ENCODE measurements at regions not wholly inside any gene's neighbourhood (a gene's known extent, or its start where the extent isn't known, plus 50 kb on each side); places are given as distances from the start of the nearest gene placed in this dataset.

DNA sequence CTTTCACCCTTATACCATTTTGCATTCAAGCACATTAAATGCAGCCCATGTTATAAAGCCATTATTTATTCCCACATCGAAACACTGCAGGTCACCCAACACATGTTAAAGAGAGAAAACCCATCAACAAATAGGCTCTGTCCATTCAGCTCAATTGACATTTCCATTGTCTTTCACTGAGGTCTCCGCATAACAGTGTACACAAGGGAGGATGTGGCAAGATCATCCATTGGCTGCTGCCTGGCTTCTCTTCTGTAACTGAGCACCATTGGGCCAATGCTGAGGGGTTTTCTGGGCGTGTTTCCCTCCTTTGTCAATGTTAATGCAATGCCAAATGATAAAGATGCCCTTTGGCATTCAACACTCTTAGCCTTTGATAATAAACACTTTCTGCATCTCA, 278.1 kb upstream of the SP4 start:
- TF ChIP-seq, protein P1, sequence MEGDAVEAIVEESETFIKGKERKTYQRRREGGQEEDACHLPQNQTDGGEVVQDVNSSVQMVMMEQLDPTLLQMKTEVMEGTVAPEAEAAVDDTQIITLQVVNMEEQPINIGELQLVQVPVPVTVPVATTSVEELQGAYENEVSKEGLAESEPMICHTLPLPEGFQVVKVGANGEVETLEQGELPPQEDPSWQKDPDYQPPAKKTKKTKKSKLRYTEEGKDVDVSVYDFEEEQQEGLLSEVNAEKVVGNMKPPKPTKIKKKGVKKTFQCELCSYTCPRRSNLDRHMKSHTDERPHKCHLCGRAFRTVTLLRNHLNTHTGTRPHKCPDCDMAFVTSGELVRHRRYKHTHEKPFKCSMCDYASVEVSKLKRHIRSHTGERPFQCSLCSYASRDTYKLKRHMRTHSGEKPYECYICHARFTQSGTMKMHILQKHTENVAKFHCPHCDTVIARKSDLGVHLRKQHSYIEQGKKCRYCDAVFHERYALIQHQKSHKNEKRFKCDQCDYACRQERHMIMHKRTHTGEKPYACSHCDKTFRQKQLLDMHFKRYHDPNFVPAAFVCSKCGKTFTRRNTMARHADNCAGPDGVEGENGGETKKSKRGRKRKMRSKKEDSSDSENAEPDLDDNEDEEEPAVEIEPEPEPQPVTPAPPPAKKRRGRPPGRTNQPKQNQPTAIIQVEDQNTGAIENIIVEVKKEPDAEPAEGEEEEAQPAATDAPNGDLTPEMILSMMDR (IDR thresholded peaks at IDR 0.05) = no peak
- no peak for TF ChIP-seq POLR2A (IDR thresholded peaks at IDR 0.05)
- DNase-seq = no peak
- Histone ChIP-seq H3K9me3 (no peaks in the 10 kb centered on the region), H3K4me1 (no peaks in the 10 kb centered on the region), H3K4me3 (no peak overlapping the region), H3K27me3 (no peaks in the 10 kb centered on the region), H3K36me3 (replicated peaks in 1 of 2; ENCODE audit: insufficient read depth in 1 of 2, low read depth in 2 of 2) (no peaks in the 10 kb centered on the region), H3K27ac (no peak overlapping the region)
- no peak for ATAC-seq
- intact Hi-C loops (cut with DNase I) = no loop called here
- 65 to 74% methylated on average over 3 of the region's 3 CpGs for WGBS, 2 donors

DNA sequence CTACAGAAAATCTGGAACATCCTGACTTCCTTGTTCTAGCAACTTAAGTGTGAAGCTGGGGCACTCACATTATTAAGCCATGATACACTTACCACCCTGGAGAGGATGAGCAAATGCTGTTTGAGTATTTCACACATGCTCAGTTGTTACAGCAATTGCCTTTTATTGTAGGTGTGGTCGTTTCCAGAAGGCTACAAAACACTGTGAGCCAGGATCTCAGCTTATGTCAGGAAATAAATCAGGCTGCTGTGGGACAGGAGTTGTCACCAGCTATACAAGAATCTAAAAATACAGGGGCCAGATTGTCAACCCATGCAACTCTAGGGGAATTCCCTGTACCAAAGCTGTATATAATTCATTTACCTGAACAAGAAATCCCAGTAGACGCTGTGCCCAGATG, 273.3 kb upstream of the SP4 start:
- 60 to 62% methylated on average over 2 of the region's 2 CpGs for WGBS, 2 donors
- Histone ChIP-seq H3K9me3 (no peaks in the 10 kb centered on the region), H3K4me1 (no peaks in the 10 kb centered on the region), H3K27me3 (no peaks in the 10 kb centered on the region), H3K36me3 (replicated peaks in 1 of 2; ENCODE audit: insufficient read depth in 1 of 2, low read depth in 2 of 2) (no peaks in the 10 kb centered on the region), H3K4me3 (no peak overlapping the region), H3K27ac (no peak overlapping the region)
- DNase-seq (no peak), ATAC-seq (no peak)
- intact Hi-C loops (cut with DNase I) = no loop called here
- TF ChIP-seq POLR2A (IDR thresholded peaks at IDR 0.05) = no peak
- TF ChIP-seq, protein P1 (IDR thresholded peaks at IDR 0.05) = no peak

DNA sequence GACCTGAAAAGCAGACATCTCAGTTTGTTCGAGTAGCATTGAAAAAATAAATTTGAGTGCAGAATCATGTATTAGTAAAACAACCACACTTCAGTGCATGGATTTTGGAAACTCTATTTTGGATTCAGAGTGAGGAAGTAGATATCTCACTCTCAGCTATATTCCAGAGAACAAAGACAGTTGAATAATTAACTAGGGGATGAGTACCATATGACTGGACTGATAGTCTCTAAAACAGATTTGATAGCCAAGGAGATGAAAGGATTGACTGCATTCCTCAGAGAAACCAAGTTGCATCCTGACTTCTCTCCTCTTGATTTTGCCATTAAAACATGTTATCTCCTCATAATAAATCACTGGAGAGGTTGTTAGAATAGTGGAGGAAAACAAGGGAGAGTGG, 268.4 kb upstream of the SP4 start:
- H3K4me3 ChIP-seq = no peak overlapping the region
- ATAC-seq = no peak
- 58 to 66% methylated on average over 1 of the region's 1 CpG for WGBS, 2 donors
- TF ChIP-seq, protein P1 (IDR thresholded peaks at IDR 0.05) = no peak
- no peak for TF ChIP-seq POLR2A (IDR thresholded peaks at IDR 0.05)
- no peaks in the 10 kb centered on the region for H3K36me3 ChIP-seq (replicated peaks in 1 of 2; ENCODE audit: insufficient read depth in 1 of 2, low read depth in 2 of 2)
- no peaks in the 10 kb centered on the region for H3K9me3 ChIP-seq
- H3K4me1 ChIP-seq = no peaks in the 10 kb centered on the region
- no peak for DNase-seq
- H3K27me3 ChIP-seq = no peaks in the 10 kb centered on the region
- no peak overlapping the region for H3K27ac ChIP-seq
- intact Hi-C loops (cut with DNase I) = no loop called here

DNA sequence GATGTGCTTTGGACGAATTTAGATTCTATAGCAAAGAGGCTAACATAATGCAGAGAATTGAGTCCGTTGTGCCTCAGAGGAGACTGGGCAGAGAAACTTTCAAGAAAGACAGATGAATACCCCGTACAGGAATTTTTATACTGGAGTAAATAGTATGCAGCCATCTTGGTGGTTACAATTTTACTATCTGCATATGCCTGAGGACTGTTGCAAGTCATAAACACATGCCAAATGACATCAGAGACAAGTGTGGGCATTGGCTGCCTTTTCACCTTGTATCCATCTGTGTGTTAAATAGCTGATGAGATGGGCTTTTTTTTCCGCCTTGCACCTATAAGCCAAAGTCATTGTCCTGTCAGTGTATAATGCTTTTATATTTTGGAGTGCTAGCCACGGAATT, 267.5 kb upstream of the SP4 start:
- intact Hi-C loops (cut with DNase I) = no loop called here
- Histone ChIP-seq H3K36me3 (replicated peaks in 1 of 2; ENCODE audit: insufficient read depth in 1 of 2, low read depth in 2 of 2) (no peaks in the 10 kb centered on the region), H3K4me1 (no peaks in the 10 kb centered on the region), H3K27me3 (no peaks in the 10 kb centered on the region), H3K9me3 (no peaks in the 10 kb centered on the region), H3K27ac (no peak overlapping the region), H3K4me3 (no peak overlapping the region)
- DNase-seq (no peak), ATAC-seq (no peak)
- 63 to 72% methylated on average over 5 of the region's 5 CpGs for WGBS, 2 donors
- TF ChIP-seq POLR2A (IDR thresholded peaks at IDR 0.05) = no peak
- TF ChIP-seq, protein P1 (IDR thresholded peaks at IDR 0.05) = no peak

DNA sequence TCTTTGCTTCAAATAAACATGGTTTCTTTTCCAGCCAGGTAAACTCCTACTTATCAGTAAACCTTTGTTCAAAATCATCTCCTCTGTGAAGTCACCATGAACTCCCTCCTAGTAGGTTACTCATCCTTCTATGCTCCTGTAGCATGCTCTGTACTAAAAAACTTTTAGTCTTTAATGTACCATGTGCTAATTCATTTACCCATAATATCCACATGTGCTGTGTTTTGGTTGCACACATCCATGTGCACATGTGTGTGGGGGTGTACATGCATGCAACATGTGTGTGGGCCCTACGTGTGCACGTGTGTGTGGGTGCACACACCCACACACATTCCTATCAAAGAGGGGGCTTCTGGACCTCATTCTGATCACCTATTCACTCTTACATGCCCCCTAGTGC, 259.9 kb upstream of the SP4 start:
- no peak overlapping the region for H3K4me3 ChIP-seq
- no peak overlapping the region for H3K27ac ChIP-seq
- 76 to 84% methylated on average over 2 of the region's 2 CpGs for WGBS, 2 donors
- no peaks in the 10 kb centered on the region for H3K4me1 ChIP-seq
- intact Hi-C loops (cut with DNase I) = no loop called here
- no peak for TF ChIP-seq POLR2A (IDR thresholded peaks at IDR 0.05)
- TF ChIP-seq, protein P1 (IDR thresholded peaks at IDR 0.05) = no peak
- H3K27me3 ChIP-seq = no peaks in the 10 kb centered on the region
- DNase-seq (no peak), ATAC-seq (no peak)
- H3K36me3 ChIP-seq (replicated peaks in 1 of 2; ENCODE audit: insufficient read depth in 1 of 2, low read depth in 2 of 2) = no peaks in the 10 kb centered on the region
- H3K9me3 ChIP-seq = no peaks in the 10 kb centered on the region
